ACC112 (cell line): ENCODE measurements at regions not wholly inside any gene's neighbourhood (a gene's known extent, or its start where the extent isn't known, plus 50 kb on each side); places are given as distances from the start of the nearest gene placed in this dataset.

Source experiments
- H2AFZ ChIP-seq: fragments of 200-600 bp; sonication (generic); one replicate; pipeline ENCODE4 v1.6.0; 2017; ENCODE audit warnings: antibody characterized with exemption, low read length; ENCODE audit not compliant: unreplicated experiment
- H3K27ac ChIP-seq: fragments of 200-600 bp; sonication (generic); 2 replicates; pipeline ENCODE4 v1.5.1; 2014; ENCODE audit warnings: low read depth, mild to moderate bottlenecking, antibody characterized with exemption, low read length, moderate library complexity
- H3K27me3 ChIP-seq: fragments of 200-600 bp; sonication (generic); 2 replicates; pipeline ENCODE4 v1.6.1; 2014; ENCODE audit warnings: mild to moderate bottlenecking, antibody characterized with exemption, low read length, moderate library complexity, mixed read lengths; ENCODE audit not compliant: insufficient read depth
- H3K36me3 ChIP-seq: fragments of 200-600 bp; sonication (generic); 2 replicates; pipeline ENCODE4 v1.6.1; 2016; ENCODE audit warnings: mild to moderate bottlenecking, antibody characterized with exemption, low read length, moderate library complexity, mixed read lengths; ENCODE audit not compliant: insufficient read depth
- H3K4me1 ChIP-seq: fragments of 200-600 bp; sonication (generic); one replicate; pipeline ENCODE4 v1.6.1; 2016; ENCODE audit warnings: low read length, mixed read lengths; ENCODE audit not compliant: insufficient read depth, unreplicated experiment, control insufficient read depth
- H3K4me3 ChIP-seq: fragments of 200-600 bp; sonication (generic); 2 replicates; pipeline ENCODE4 v1.5.1; 2014; ENCODE audit warnings: mild to moderate bottlenecking, low read depth, low read length
- H3K79me2 ChIP-seq: fragments of 200-600 bp; sonication (generic); one replicate; pipeline ENCODE4 v1.6.0; 2016; ENCODE audit warnings: low read length; ENCODE audit not compliant: control insufficient read depth, unreplicated experiment, insufficient read depth

DNA sequence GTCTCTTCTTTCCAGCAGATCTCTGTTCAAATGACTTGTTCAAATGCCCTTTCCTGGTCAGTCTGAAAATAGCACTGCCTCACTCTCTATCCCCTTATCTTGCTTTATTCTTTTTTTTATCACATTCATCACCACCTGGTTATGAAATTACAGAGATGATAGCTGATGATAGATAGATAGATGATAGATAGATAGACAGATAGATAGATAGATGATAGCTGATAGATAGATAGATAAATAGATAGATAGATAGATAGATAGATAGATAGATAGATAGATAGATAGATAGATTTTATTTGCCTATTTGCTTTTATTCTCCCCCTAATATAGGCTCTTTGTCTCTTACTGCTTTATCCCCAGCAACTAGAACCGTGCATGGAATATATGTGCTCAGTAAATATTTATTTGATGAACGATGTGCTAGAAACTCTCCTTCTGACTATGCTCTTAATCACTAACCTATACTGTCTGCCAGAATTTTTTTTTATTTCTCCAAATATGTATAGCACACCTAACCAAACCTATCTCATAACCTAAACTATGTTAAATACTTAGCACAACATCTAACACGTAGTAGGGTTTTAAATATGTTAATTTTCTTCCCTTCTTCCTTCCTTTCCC, 372.8 kb upstream of the DUSP10 start:
- Histone ChIP-seq H3K27me3 (no peaks in the 10 kb centered on the region), H3K79me2 (no peaks in the 10 kb centered on the region), H3K4me3 (no peak overlapping the region), H3K4me1 (no peaks in the 10 kb centered on the region), H3K36me3 (no peaks in the 10 kb centered on the region), H2AFZ (no peak overlapping the region), H3K27ac (no peak overlapping the region)

DNA sequence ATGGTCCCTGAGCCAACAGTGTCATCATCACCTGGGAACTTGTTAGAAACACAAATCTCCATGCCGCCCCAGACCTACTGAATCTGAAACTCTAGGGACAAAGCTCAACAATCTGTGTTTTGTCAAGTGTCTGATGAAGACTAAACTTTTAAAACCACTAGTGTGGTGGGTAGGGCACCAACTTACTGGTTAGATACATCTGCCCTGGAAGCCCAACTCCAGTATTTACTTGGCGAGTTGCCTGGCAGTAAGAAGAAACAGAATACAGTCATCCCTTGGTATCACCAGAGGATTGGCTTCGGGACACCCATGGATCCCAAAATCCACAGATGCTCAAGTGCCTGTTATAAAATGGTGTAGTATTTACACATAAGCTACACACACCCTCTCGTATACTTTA, 367.9 kb upstream of the DUSP10 start:
- Histone ChIP-seq H2AFZ (no peak overlapping the region), H3K4me3 (no peak overlapping the region), H3K27ac (no peak overlapping the region), H3K79me2 (no peaks in the 10 kb centered on the region), H3K4me1 (no peaks in the 10 kb centered on the region), H3K27me3 (0 out of 2 replicates have a peak, but pooled peaks cover 9% of the 10 kb centered on the region), H3K36me3 (no peaks in the 10 kb centered on the region)

DNA sequence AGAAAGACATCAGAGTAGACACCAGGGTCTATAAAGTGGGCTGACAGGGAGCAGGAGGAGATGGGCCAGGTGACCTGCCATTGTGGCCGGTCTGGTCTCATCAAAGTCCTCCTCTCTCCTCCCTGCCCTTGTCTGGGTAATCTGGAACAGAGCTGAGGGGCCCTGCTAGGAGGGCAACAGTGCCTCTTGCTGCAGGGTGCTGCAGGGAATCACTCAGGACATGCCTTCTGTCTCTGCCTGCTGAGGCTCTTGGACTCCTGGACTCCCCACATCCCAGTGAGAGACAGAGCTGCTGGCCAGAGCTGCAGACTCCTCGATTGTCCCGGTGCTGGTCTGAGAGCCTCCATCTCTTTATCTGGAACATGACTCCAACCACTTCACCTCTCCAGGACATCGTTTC, 366.1 kb upstream of the DUSP10 start:
- H3K4me1 ChIP-seq: no peaks in the 10 kb centered on the region
- H3K4me3 ChIP-seq: no peak overlapping the region
- peaks cover 11% of the 10 kb centered on the region; the same call in 1 of the 2 replicates for H3K27me3 ChIP-seq
- H2AFZ ChIP-seq: no peak overlapping the region
- H3K79me2 ChIP-seq: no peaks in the 10 kb centered on the region
- no peaks in the 10 kb centered on the region for H3K36me3 ChIP-seq
- H3K27ac ChIP-seq: no peak overlapping the region

DNA sequence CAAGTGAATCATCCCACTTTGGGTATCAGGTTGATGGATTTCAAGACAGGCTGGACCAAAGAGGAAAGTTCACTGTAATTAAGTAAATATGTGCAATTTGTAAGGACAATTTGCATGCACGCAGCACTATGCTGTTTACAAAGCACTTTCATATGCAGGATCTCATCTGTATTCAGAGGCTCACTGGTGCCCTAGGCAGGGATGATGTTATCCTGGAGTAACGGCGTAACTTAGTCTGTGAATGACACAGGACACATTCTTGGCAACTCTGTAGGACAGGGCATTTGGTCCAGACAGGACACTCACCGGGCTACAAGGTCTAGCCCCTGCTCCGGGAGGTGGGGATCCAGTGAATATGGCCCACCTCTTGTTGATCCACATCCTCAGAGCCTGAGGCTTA, 365.4 kb upstream of the DUSP10 start:
- Histone ChIP-seq H3K79me2 (no peaks in the 10 kb centered on the region), H3K36me3 (no peaks in the 10 kb centered on the region), H3K27ac (no peak overlapping the region), H3K27me3 (peaks cover 11% of the 10 kb centered on the region; the same call in 1 of the 2 replicates), H3K4me3 (no peak overlapping the region), H2AFZ (no peak overlapping the region), H3K4me1 (no peaks in the 10 kb centered on the region)

DNA sequence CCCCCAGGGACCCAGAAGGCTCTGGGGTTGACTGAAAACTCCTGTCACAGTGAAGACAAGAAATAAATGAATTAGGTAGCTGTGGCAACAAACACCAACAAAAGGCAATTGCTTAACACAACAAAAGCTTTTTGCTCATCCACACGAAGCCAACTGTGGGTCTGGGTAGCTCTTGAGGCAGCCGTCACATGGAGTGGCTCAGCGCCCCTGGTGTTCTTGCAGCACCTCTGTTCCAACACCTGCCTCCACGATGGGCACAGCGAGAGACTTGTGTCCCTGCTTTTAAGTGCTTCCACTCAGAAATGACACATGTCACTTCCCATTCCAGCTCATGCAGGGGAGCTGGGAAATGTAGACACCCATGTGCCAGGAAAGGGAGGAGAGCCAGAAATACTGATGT, 364.5 kb upstream of the DUSP10 start:
- no peak overlapping the region for H3K27ac ChIP-seq
- no peak overlapping the region for H3K4me3 ChIP-seq
- no peaks in the 10 kb centered on the region for H3K36me3 ChIP-seq
- no peak overlapping the region for H2AFZ ChIP-seq
- H3K4me1 ChIP-seq: no peaks in the 10 kb centered on the region
- peaks cover 11% of the 10 kb centered on the region; the same call in 1 of the 2 replicates for H3K27me3 ChIP-seq
- H3K79me2 ChIP-seq: no peaks in the 10 kb centered on the region

DNA sequence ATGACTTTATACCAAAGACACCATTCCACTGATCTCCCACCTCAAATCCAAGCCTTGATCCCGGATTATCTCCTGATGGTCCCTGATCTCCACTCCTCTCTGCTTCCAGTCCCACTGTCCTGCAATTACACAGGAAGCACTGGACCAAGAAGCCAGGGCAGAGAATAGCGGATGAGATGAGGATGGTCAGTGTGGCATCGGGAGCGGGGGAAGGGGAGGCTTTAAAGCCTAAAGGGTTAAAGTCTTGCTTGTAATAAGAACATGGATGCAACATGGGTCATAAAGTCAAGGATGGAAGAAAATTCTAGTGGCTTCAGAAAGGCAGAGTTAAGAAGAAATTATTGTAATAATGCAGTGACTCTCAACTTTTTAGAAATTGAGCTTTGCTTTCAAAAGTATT, 364.0 kb upstream of the DUSP10 start:
- Histone ChIP-seq H3K4me3 (no peak overlapping the region), H3K79me2 (no peaks in the 10 kb centered on the region), H3K36me3 (no peaks in the 10 kb centered on the region), H3K4me1 (no peaks in the 10 kb centered on the region), H3K27ac (no peak overlapping the region), H2AFZ (no peak overlapping the region), H3K27me3 (peaks cover 11% of the 10 kb centered on the region; the same call in 1 of the 2 replicates)

DNA sequence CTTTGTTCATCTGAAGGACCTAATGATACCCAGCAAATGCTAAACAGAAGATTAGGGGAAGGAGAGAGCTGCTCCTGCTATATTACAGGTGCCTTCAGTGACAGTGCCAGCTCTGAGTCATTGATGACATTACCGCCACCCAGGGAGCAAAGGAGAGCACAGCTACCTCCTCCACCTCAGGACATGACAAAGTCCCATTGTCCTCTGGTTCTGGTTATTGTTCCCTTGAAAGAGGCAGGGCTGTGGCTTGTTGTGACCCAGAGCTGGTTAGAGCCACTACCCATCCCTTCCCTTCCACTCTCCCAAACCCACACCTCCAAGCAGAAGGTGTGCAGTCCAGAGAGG, 363.5 kb upstream of the DUSP10 start:
- peaks cover 11% of the 10 kb centered on the region; the same call in 1 of the 2 replicates for H3K27me3 ChIP-seq
- no peak overlapping the region for H3K4me3 ChIP-seq
- no peak overlapping the region for H3K27ac ChIP-seq
- H3K4me1 ChIP-seq: no peaks in the 10 kb centered on the region
- no peak overlapping the region for H2AFZ ChIP-seq
- no peaks in the 10 kb centered on the region for H3K36me3 ChIP-seq
- H3K79me2 ChIP-seq: no peaks in the 10 kb centered on the region

DNA sequence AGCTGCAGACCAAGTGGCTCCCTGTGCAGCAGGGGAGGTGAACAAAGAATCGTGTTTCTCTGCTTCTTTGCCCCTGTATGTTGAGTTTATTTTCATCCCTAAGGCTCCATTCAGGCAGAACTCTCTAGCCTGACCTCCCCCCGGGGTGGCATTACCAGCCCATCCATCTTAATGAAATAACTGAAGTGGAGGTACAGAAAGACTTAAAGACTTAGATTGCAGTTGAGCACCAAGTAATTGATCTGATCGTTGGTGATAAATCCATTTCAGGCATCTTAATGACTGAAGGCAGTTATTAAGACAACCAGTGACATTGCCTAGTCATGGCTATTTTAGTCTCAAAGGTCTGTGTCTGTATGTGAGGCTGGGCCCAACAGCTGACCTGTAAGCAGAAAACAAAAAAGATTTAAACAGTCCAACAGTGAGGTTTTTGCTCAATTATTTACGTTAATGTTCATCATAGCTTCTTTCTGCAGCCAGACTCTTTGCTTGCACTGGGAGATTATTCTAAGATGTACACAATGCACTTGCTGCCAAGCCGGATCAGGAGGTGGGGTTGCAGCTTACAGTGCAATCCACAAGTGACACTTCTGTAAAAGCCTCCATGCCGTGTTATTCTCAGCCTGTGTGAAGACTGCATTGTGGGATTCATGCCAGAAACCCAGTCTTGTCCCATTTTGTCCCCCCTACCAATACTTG, 363.0 kb upstream of the DUSP10 start:
- H3K4me1 ChIP-seq: no peaks in the 10 kb centered on the region
- no peak overlapping the region for H3K4me3 ChIP-seq
- H2AFZ ChIP-seq: no peak overlapping the region
- H3K79me2 ChIP-seq: no peaks in the 10 kb centered on the region
- peaks cover 11% of the 10 kb centered on the region; the same call in 1 of the 2 replicates for H3K27me3 ChIP-seq
- no peak overlapping the region for H3K27ac ChIP-seq
- H3K36me3 ChIP-seq: no peaks in the 10 kb centered on the region

DNA sequence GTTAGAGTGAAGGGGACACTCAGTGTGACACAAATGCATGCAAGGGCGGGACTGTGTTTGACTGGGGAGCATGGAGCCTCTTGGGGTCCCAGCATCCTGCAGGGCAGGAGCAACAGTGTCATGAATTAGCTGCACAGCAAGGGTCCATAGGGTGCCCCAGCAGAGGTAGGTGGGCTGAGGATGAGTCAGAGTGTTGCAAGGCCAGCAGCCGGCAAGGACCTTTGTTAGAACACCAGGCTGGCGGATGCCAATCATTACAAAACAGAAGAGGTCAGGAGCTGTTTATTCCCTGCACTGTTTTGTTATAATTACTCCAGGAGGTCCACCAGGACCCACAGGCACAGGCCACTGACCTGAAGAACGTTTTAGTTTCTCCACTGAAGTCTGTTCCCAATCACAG, 362.2 kb upstream of the DUSP10 start:
- Histone ChIP-seq H3K4me1 (no peaks in the 10 kb centered on the region), H3K79me2 (no peaks in the 10 kb centered on the region), H3K4me3 (no peak overlapping the region), H3K27ac (no peak overlapping the region), H3K36me3 (no peaks in the 10 kb centered on the region), H2AFZ (no peak overlapping the region), H3K27me3 (peaks cover 17% of the 10 kb centered on the region; the same call in 1 of the 2 replicates)

DNA sequence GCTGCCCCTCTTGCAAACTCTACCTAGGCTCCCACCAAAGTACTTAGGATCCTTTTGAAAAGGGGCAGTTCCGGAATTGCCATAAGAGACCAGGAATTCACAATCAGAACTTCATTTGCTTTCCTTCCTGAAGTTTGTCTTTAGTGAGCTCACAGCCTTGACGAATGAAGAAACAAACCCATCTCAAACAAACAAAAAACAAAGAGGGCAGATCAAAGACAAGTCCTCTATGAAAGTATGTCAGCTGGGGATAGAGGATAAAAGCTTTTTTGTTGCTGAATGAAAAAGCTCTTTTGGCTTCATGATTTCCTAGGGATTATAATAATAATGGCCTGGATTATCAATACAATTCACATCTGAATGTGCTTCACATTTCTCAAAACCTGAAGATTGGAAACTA, 357.9 kb upstream of the DUSP10 start:
- H3K79me2 ChIP-seq: no peaks in the 10 kb centered on the region
- H2AFZ ChIP-seq: no peak overlapping the region
- H3K27ac ChIP-seq: no peak overlapping the region
- no peaks in the 10 kb centered on the region for H3K4me1 ChIP-seq
- H3K27me3 ChIP-seq: peaks cover 10% of the 10 kb centered on the region; the same call in 1 of the 2 replicates
- no peaks in the 10 kb centered on the region for H3K36me3 ChIP-seq
- no peak overlapping the region for H3K4me3 ChIP-seq

DNA sequence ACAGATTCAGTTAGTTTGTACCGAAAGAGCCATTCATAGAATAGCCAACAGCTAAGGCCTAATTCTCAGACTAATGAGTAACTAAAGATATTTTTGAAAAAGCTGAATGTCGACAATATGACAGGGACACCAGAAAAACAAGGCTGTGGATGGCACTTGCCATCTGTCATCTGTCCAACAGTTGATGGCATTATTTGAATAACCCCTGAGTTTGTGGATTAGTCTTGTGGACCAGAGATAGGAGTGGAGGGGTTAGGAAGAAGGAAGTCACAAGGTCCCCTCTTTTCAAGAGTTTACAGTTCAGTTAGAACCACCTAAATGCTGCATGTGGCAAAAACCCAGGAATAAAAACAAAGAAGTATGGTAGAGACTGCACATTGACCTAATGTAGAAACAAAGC, 356.5 kb upstream of the DUSP10 start:
- H3K27ac ChIP-seq: no peak overlapping the region
- no peak overlapping the region for H2AFZ ChIP-seq
- H3K4me3 ChIP-seq: no peak overlapping the region

More for the DNA sequence above, 356.5 kb upstream of the DUSP10 start:
- no peaks in the 10 kb centered on the region for H3K79me2 ChIP-seq
- 0 out of 2 replicates have a peak, but pooled peaks cover 8% of the 10 kb centered on the region for H3K27me3 ChIP-seq
- H3K36me3 ChIP-seq: no peaks in the 10 kb centered on the region
- no peaks in the 10 kb centered on the region for H3K4me1 ChIP-seq
